ENCODE measurements at regions not wholly inside any gene's neighbourhood (a gene's known extent, or its start where the extent isn't known, plus 50 kb on each side); places are given as distances from the start of the nearest gene placed in this dataset.

- BruUV-seq (replicated peaks) = no TSS peak
- CTCF ChIA-PET = no interaction called here
These were observed 135.8 kb upstream of the TRPC5 start for GRCh38 chrX:112218388-112218787.

GRCh38 chrX:112211459-112211858 is 128.9 kb upstream of the TRPC5 start:
- Histone ChIP-seq H3K4me3 (ENCODE audit: low read length) (no peak overlapping the region), H4K20me1 (ENCODE audit: low read length) (no peaks in the 10 kb centered on the region), H3K27ac (ENCODE audit: low read length) (no peak overlapping the region), H3K9me3 (ENCODE audit: low read length) (no peaks in the 10 kb centered on the region), H3K9me2 (replicated peaks; ENCODE audit: low read length) (no peaks in the 10 kb centered on the region), H3K4me2 (ENCODE audit: low read length) (no peak overlapping the region), H3K9ac (ENCODE audit: low read length) (no peak overlapping the region), H2AFZ (ENCODE audit: low read length) (no peak overlapping the region), H3K4me1 (ENCODE audit: insufficient read depth, low read length) (no peaks in the 10 kb centered on the region), H3K79me2 (ENCODE audit: low read length) (no peaks in the 10 kb centered on the region), H3K36me3 (ENCODE audit: low read depth, low read length) (no peaks in the 10 kb centered on the region), H3F3A (ENCODE audit: low read length, unreplicated experiment) (no peaks in the 10 kb centered on the region), H3K27me3 (ENCODE audit: low read length) (no peaks in the 10 kb centered on the region)
- BruUV-seq (replicated peaks) = no TSS peak
- TF ChIP-seq, protein P1, sequence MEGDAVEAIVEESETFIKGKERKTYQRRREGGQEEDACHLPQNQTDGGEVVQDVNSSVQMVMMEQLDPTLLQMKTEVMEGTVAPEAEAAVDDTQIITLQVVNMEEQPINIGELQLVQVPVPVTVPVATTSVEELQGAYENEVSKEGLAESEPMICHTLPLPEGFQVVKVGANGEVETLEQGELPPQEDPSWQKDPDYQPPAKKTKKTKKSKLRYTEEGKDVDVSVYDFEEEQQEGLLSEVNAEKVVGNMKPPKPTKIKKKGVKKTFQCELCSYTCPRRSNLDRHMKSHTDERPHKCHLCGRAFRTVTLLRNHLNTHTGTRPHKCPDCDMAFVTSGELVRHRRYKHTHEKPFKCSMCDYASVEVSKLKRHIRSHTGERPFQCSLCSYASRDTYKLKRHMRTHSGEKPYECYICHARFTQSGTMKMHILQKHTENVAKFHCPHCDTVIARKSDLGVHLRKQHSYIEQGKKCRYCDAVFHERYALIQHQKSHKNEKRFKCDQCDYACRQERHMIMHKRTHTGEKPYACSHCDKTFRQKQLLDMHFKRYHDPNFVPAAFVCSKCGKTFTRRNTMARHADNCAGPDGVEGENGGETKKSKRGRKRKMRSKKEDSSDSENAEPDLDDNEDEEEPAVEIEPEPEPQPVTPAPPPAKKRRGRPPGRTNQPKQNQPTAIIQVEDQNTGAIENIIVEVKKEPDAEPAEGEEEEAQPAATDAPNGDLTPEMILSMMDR (conservative IDR thresholded peaks at IDR 0.05; ENCODE audit: low read depth, low read length) = no peak
- TF ChIP-seq EZH2phosphoT487 (IDR thresholded peaks at IDR 0.05; ENCODE audit: borderline replicate concordance, low read length) (no peak), EZH2 (IDR thresholded peaks at IDR 0.05; ENCODE audit: low read length, unreplicated experiment) (no peak)
- CTCF ChIA-PET = no interaction called here
- DNase-seq = peak; percentile 1
- POLR2A ChIA-PET (ENCODE audit: unreplicated experiment) = no interaction called here
- intact Hi-C loops (cut with micrococcal nuclease) = no loop called here
- ATAC-seq = no peak

More at GRCh38 chrX:112218388-112218787, 135.8 kb upstream of the TRPC5 start:
- Histone ChIP-seq H3K36me3 (ENCODE audit: low read depth, low read length) (no peaks in the 10 kb centered on the region), H4K20me1 (ENCODE audit: low read length) (no peaks in the 10 kb centered on the region), H2AFZ (ENCODE audit: low read length) (no peak overlapping the region), H3F3A (ENCODE audit: low read length, unreplicated experiment) (no peaks in the 10 kb centered on the region), H3K4me1 (ENCODE audit: insufficient read depth, low read length) (no peaks in the 10 kb centered on the region), H3K79me2 (ENCODE audit: low read length) (no peaks in the 10 kb centered on the region), H3K9me3 (ENCODE audit: low read length) (no peaks in the 10 kb centered on the region), H3K9ac (ENCODE audit: low read length) (no peak overlapping the region), H3K4me2 (ENCODE audit: low read length) (no peak overlapping the region), H3K27me3 (ENCODE audit: low read length) (no peaks in the 10 kb centered on the region), H3K27ac (ENCODE audit: low read length) (no peak overlapping the region), H3K9me2 (replicated peaks; ENCODE audit: low read length) (no peaks in the 10 kb centered on the region), H3K4me3 (ENCODE audit: low read length) (no peak overlapping the region)
- intact Hi-C loops (cut with micrococcal nuclease) = no loop called here
- ATAC-seq (no peak), DNase-seq (no peak)
- POLR2A ChIA-PET (ENCODE audit: unreplicated experiment) = no interaction called here
- TF ChIP-seq EZH2 (IDR thresholded peaks at IDR 0.05; ENCODE audit: low read length, unreplicated experiment) = no peak

GRCh38 chrX:112197840-112198239 is 115.3 kb upstream of the TRPC5 start:
- Histone ChIP-seq H3K79me2 (ENCODE audit: low read length) (no peaks in the 10 kb centered on the region), H3K4me2 (ENCODE audit: low read length) (no peak overlapping the region), H4K20me1 (ENCODE audit: low read length) (no peaks in the 10 kb centered on the region), H3K4me3 (ENCODE audit: low read length) (no peak overlapping the region), H3K9ac (ENCODE audit: low read length) (no peak overlapping the region), H3K27ac (ENCODE audit: low read length) (no peak overlapping the region), H3F3A (ENCODE audit: low read length, unreplicated experiment) (no peaks in the 10 kb centered on the region), H3K9me2 (replicated peaks; ENCODE audit: low read length) (no peaks in the 10 kb centered on the region), H3K36me3 (ENCODE audit: low read depth, low read length) (no peaks in the 10 kb centered on the region), H3K9me3 (ENCODE audit: low read length) (no peaks in the 10 kb centered on the region), H2AFZ (ENCODE audit: low read length) (no peak overlapping the region), H3K4me1 (ENCODE audit: insufficient read depth, low read length) (no peaks in the 10 kb centered on the region), H3K27me3 (ENCODE audit: low read length) (no peaks in the 10 kb centered on the region)
- CTCF ChIA-PET = no interaction called here
- no peak for DNase-seq
- no peak for ATAC-seq
- TF ChIP-seq EZH2 (IDR thresholded peaks at IDR 0.05; ENCODE audit: low read length, unreplicated experiment) (no peak), EZH2phosphoT487 (IDR thresholded peaks at IDR 0.05; ENCODE audit: borderline replicate concordance, low read length) (no peak)
- TF ChIP-seq, protein P1 (conservative IDR thresholded peaks at IDR 0.05; ENCODE audit: low read depth, low read length) = no peak
- POLR2A ChIA-PET (ENCODE audit: unreplicated experiment) = no interaction called here
- BruUV-seq (replicated peaks) = no TSS peak
- intact Hi-C loops (cut with micrococcal nuclease) = no loop called here

Data from PC-3 (cell line).